ENCODE measurements at regions not wholly inside any gene's neighbourhood (a gene's known extent, or its start where the extent isn't known, plus 50 kb on each side); places are given as distances from the start of the nearest gene placed in this dataset.
"Not testable (repeated sequence)": the region's sequence is repeated elsewhere in the genome, so short reads cannot be mapped to it uniquely, and the experiment has no call there.

- Histone ChIP-seq H3K27ac (ENCODE audit: low read length) (no peak overlapping the region), H3K27me3 (ENCODE audit: insufficient read depth, low read depth, low read length) (no peaks in the 10 kb centered on the region), H3K9ac (ENCODE audit: low read length) (no peak overlapping the region), H3K4me2 (ENCODE audit: low read length) (no peak overlapping the region), H3K9me2 (ENCODE audit: insufficient read depth, low read length) (no peaks in the 10 kb centered on the region), H3K9me3 (ENCODE audit: low read length) (peaks cover 2% of the 10 kb centered on the region), H3K4me3 (ENCODE audit: low read length) (no peak overlapping the region), H3K36me3 (ENCODE audit: insufficient read depth, low read length) (no peaks in the 10 kb centered on the region), H2AFZ (ENCODE audit: low read depth, low read length) (no peak overlapping the region), H4K20me1 (ENCODE audit: insufficient read depth) (no peaks in the 10 kb centered on the region), H3K79me2 (replicated peaks; ENCODE audit: insufficient read depth, low read length) (no peaks in the 10 kb centered on the region), H3F3A (ENCODE audit: insufficient read depth, low read length, poor library complexity, severe bottlenecking) (no peaks in the 10 kb centered on the region)
- TF ChIP-seq SMC3 (conservative IDR thresholded peaks at IDR 0.05; ENCODE audit: poor library complexity) (no peak), TAF1 (IDR thresholded peaks at IDR 0.05; ENCODE audit: low read depth) (no peak), CTCF (IDR thresholded peaks at IDR 0.05; ENCODE audit: poor library complexity, severe bottlenecking) (no peak), RAD21 (conservative IDR thresholded peaks at IDR 0.05) (no peak), REST (IDR thresholded peaks at IDR 0.05; ENCODE audit: borderline replicate concordance) (no peak), EP300 (conservative IDR thresholded peaks at IDR 0.05; ENCODE audit: poor library complexity, severe bottlenecking) (no peak), MXI1 (conservative IDR thresholded peaks at IDR 0.05; ENCODE audit: poor library complexity, severe bottlenecking) (no peak), POLR2AphosphoS5 (IDR thresholded peaks at IDR 0.05) (no peak), EZH2 (IDR thresholded peaks at IDR 0.05; ENCODE audit: borderline replicate concordance, insufficient read depth, low read length, poor library complexity, severe bottlenecking) (no peak)
Observed at GRCh38 chr15:36191459-36191858, 388.0 kb upstream of the CDIN1 start.

GRCh38 chr15:36195361-36196007 lies 383.9 kb upstream of the CDIN1 start:
- not testable (repeated sequence) for H3F3A ChIP-seq (ENCODE audit: insufficient read depth, low read length, poor library complexity, severe bottlenecking); H3K27me3 ChIP-seq (ENCODE audit: insufficient read depth, low read depth, low read length); H3K36me3 ChIP-seq (ENCODE audit: insufficient read depth, low read length); H2AFZ ChIP-seq (ENCODE audit: low read depth, low read length); H3K79me2 ChIP-seq (replicated peaks; ENCODE audit: insufficient read depth, low read length); H3K4me2 ChIP-seq (ENCODE audit: low read length); H4K20me1 ChIP-seq (ENCODE audit: insufficient read depth); H3K9ac ChIP-seq (ENCODE audit: low read length); H3K9me3 ChIP-seq (ENCODE audit: low read length); H3K4me3 ChIP-seq (ENCODE audit: low read length); H3K9me2 ChIP-seq (ENCODE audit: insufficient read depth, low read length); H3K27ac ChIP-seq (ENCODE audit: low read length)

Measured in neural cell (in vitro differentiated cells).